GM12878 (cell line): ENCODE measurements at regions not wholly inside any gene's neighbourhood (a gene's known extent, or its start where the extent isn't known, plus 50 kb on each side); places are given as distances from the start of the nearest gene placed in this dataset.

Experiments
- ATAC-seq: fragments of 200-7000 bp; cut with Tn5 transposase; 3 replicates; pipeline ENCODE4 v1.9.1; 2020; ENCODE audit warnings: mild to moderate bottlenecking, moderate library complexity
- BruUV-seq: library from RNA; stranded (reverse); fragments of 400-500 nt; replicated peaks from 2 replicates; lab custom pipeline; 2021; lab: Mats Ljungman, UMichigan
- CTCF ChIA-PET: fragments of 300-600 bp; sonication (Branson Sonifier 250); formaldehyde crosslinking; extraction: SDS; loops from one replicate; lab custom pipeline; 2021; ENCODE audit warnings: inconsistent platforms; lab: Yijun Ruan, JAX
- POLR2A ChIA-PET: fragments of 350-600 bp; formaldehyde crosslinking; extraction: SDS; loops from one replicate; lab custom pipeline; 2021; ENCODE audit warnings: inconsistent platforms; lab: Charles Lee
- RAD21 ChIA-PET: fragments of 300-600 bp; sonication (Branson Sonifier 250); formaldehyde crosslinking; loops from one replicate; lab custom pipeline; 2023; ENCODE audit warnings: antibody characterized with exemption; ENCODE audit not compliant: unreplicated experiment; lab: Charles Lee
- SMC1A ChIA-PET: fragments of 300-600 bp; sonication (Branson Sonifier 250); formaldehyde crosslinking; loops from one replicate; lab custom pipeline; 2023; ENCODE audit not compliant: unreplicated experiment, uncharacterized antibody; lab: Charles Lee
- DNase-seq: peaks from one replicate; pipeline ENCODE4 v3.0.0-alpha.2; 2011; ENCODE audit warnings: low read depth, low spot score
- FAIRE-seq: peaks from 3 replicates; lab custom pipeline; 2011; peaks lifted over from hg19 to GRCh38; lab: Jason Lieb, UNC
- H2AFZ ChIP-seq: 2 replicates; pipeline ENCODE4 v1.6.0; 2011; ENCODE audit warnings: low read depth, low read length, control low read depth; ENCODE audit not compliant: control insufficient read depth
- H3K27ac ChIP-seq: 2 replicates; pipeline ENCODE4 v1.5.1; 2011; ENCODE audit warnings: control low read depth; ENCODE audit not compliant: control insufficient read depth, insufficient read depth
- H3K27me3 ChIP-seq, 2 experiments: replicated peaks in 1 of 2; 2 replicates each; pipeline versions ENCODE4 v1.6.0 to v1.6.1; 2011; ENCODE audit warnings: low read length in 1 of 2; ENCODE audit not compliant: control insufficient read depth in 2 of 2, insufficient read depth in 2 of 2
- H3K36me3 ChIP-seq, 2 experiments: 2 replicates each; pipeline ENCODE4 v1.5.1; 2011; ENCODE audit warnings: low read length in 1 of 2; ENCODE audit not compliant: control insufficient read depth in 2 of 2, insufficient read depth in 2 of 2
- H3K4me1 ChIP-seq: 2 replicates; pipeline ENCODE4 v1.6.1; 2011; ENCODE audit warnings: mild to moderate bottlenecking, low read length, moderate library complexity, mixed read lengths; ENCODE audit not compliant: control insufficient read depth, insufficient read depth
- H3K4me2 ChIP-seq: 2 replicates; pipeline ENCODE4 v1.6.0; 2011; ENCODE audit warnings: control low read depth; ENCODE audit not compliant: control insufficient read depth, insufficient read depth
- H3K4me3 ChIP-seq: fragments of 200-600 bp; sonication (generic); 2 replicates; pipeline ENCODE4 v1.5.1; 2016
- H3K79me2 ChIP-seq: 2 replicates; pipeline ENCODE4 v1.6.0; 2011; ENCODE audit warnings: low read length; ENCODE audit not compliant: control insufficient read depth, insufficient read depth
- H3K9ac ChIP-seq: 2 replicates; pipeline ENCODE4 v1.8.0; 2011; ENCODE audit warnings: low read length, control low read depth, mixed read lengths; ENCODE audit not compliant: control insufficient read depth, insufficient read depth
- H3K9me3 ChIP-seq: replicated peaks from 3 replicates; pipeline ENCODE4 v1.5.1; 2011; ENCODE audit warnings: mild to moderate bottlenecking, low read length; ENCODE audit not compliant: control insufficient read depth, insufficient read depth
- H4K20me1 ChIP-seq: 2 replicates; pipeline ENCODE4 v1.6.0; 2011; ENCODE audit not compliant: control insufficient read depth, insufficient read depth
- ASH2L ChIP-seq: fragments of 300-600, 200-600 bp; sonication (generic); IDR thresholded peaks from 2 replicates; pipeline ENCODE4 v1.6.1; 2017; ENCODE audit warnings: low read depth, mild to moderate bottlenecking, borderline replicate concordance
- ATF7 ChIP-seq: fragments of 450-650 bp; IDR thresholded peaks from 2 replicates; pipeline ENCODE4 v1.6.1; 2016; ENCODE audit warnings: low read depth, mild to moderate bottlenecking
- CREM ChIP-seq: IDR thresholded peaks from 2 replicates; pipeline ENCODE4 v1.6.1; 2014; ENCODE audit warnings: antibody characterized with exemption, low read depth
- E4F1 ChIP-seq: fragments of 450-650 bp; IDR thresholded peaks from 2 replicates; pipeline ENCODE4 v1.6.1; 2018; ENCODE audit warnings: borderline replicate concordance, mild to moderate bottlenecking; ENCODE audit not compliant: partially characterized antibody
- EZH2 ChIP-seq: IDR thresholded peaks from 2 replicates; pipeline ENCODE4 v1.6.1; 2012; ENCODE audit warnings: low read depth, mild to moderate bottlenecking, control low read depth, inconsistent platforms, low read length, borderline replicate concordance; ENCODE audit not compliant: control insufficient read depth
- TBL1XR1 ChIP-seq: IDR thresholded peaks from 2 replicates; pipeline ENCODE4 v1.6.1; 2012; ENCODE audit warnings: low read depth, low read length, improper control_type of control experiment
- ZNF592 ChIP-seq: fragments of 450-650 bp; IDR thresholded peaks from 2 replicates; pipeline ENCODE4 v1.6.1; 2017; ENCODE audit warnings: mild to moderate bottlenecking, moderate library complexity
- ZZZ3 ChIP-seq: IDR thresholded peaks from 2 replicates; pipeline ENCODE4 v1.6.1; 2011; ENCODE audit warnings: low read depth; ENCODE audit not compliant: control insufficient read depth, insufficient read length
- WGBS: methylation state at CpG from one replicate; pipeline ENCODE4 v1.1.6; 2016; ENCODE audit warnings: low lambda C conversion rate; ENCODE audit not compliant: insufficient replicate concordance, insufficient coverage; ENCODE audit errors: missing lambda C conversion rate; 5-methylcytosine and 5-hydroxymethylcytosine counted together
- in situ Hi-C: fragments of 300-500 bp; cut with MboI; formaldehyde crosslinking; loops from 9 replicates; pipeline ENCODE4 v1.14.3; 2018; ENCODE audit warnings: mixed read lengths
- intact Hi-C: fragments of 100-400 bp; cut with micrococcal nuclease; formaldehyde crosslinking; loops from one replicate; pipeline ENCODE4 v1.14.2; 2022; ENCODE audit not compliant: unreplicated experiment
- TF ChIP-seq, protein P1 (sequence below): IDR thresholded peaks from 2 replicates; pipeline ENCODE4 v1.6.1; 2012; ENCODE audit warnings: low read depth, low read length, improper control_type of control experiment
- TF ChIP-seq, protein P2 (sequence below): fragments of 450-650 bp; formaldehyde crosslinking; IDR thresholded peaks from 2 replicates; pipeline ENCODE4 v1.5.0; 2022; ENCODE audit warnings: mild to moderate bottlenecking, missing genetic modification characterization

- no peak for TF ChIP-seq ZNF592
- TF ChIP-seq, all 136 proteins: peak for 0
Measured at GRCh38 chr4:86451560-86452330, 91.9 kb upstream of the MAPK10 start (continued).

DNA sequence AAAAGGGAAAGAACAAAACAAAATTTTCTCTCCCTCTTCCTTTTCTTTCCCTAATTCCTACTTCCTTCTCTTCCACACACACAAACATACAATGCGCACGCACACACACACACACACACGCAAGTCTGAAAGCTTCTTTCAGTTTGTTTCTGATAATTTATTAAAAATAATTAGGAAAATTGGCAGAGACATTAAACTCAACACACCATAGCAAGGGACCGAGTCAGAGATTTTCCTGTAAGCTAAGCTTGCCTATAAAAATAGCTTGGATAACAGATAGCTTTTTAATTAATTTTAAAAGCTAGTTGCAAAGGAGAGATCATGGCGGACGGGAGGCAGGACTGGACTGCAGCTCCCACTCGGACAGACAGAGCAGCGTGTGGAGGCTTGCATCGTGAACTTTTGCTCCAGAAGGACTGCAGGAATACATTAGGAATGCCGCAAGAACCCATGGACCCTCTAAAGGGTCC, 92.6 kb upstream of the MAPK10 start:
- ChIA-PET SMC1A (interaction anchor here (0.7 to 1.0 kb wide), 3 partner anchors 9 to 19 kb away, joined by 3 to 5 read pairs (median 3); no protein-coding TSS in a partner anchor), POLR2A (interaction anchor here (0.6 kb wide), 1 partner anchor 8 kb away, joined by 3 read pairs; no protein-coding TSS in a partner anchor), CTCF (no interaction called here), RAD21 (interaction anchor here (1.1 kb wide), 1 partner anchor 9 kb away, joined by 4 read pairs; no protein-coding TSS in a partner anchor)
- Histone ChIP-seq H3K36me3 (no peaks in the 10 kb centered on the region), H2AFZ (no peak overlapping the region), H4K20me1 (no peaks in the 10 kb centered on the region), H3K9me3 (no peaks in the 10 kb centered on the region), H3K9ac (no peak overlapping the region), H3K79me2 (no peaks in the 10 kb centered on the region), H3K4me1 (no peaks in the 10 kb centered on the region), H3K27ac (no peak overlapping the region), H3K27me3 (no peaks in the 10 kb centered on the region), H3K4me2 (no peak overlapping the region), H3K4me3 (no peak overlapping the region)
- DNase-seq (no peak), FAIRE-seq (peak; percentile 27), ATAC-seq (no peak)
- in situ Hi-C loops, result no loop called here
- 48% methylated on average over 10 of the region's 10 CpGs for WGBS
- BruUV-seq, result no TSS peak
- intact Hi-C loops, result no loop called here
- TF ChIP-seq TBL1XR1, result no peak
- TF ChIP-seq ATF7, result no peak
- no peak for TF ChIP-seq EZH2
- TF ChIP-seq, protein P1, sequence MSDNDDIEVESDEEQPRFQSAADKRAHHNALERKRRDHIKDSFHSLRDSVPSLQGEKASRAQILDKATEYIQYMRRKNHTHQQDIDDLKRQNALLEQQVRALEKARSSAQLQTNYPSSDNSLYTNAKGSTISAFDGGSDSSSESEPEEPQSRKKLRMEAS, result no peak
- no peak for TF ChIP-seq CREM
- no peak for TF ChIP-seq ASH2L
- no peak for TF ChIP-seq ZZZ3
- no peak for TF ChIP-seq E4F1
- TF ChIP-seq, protein P2, sequence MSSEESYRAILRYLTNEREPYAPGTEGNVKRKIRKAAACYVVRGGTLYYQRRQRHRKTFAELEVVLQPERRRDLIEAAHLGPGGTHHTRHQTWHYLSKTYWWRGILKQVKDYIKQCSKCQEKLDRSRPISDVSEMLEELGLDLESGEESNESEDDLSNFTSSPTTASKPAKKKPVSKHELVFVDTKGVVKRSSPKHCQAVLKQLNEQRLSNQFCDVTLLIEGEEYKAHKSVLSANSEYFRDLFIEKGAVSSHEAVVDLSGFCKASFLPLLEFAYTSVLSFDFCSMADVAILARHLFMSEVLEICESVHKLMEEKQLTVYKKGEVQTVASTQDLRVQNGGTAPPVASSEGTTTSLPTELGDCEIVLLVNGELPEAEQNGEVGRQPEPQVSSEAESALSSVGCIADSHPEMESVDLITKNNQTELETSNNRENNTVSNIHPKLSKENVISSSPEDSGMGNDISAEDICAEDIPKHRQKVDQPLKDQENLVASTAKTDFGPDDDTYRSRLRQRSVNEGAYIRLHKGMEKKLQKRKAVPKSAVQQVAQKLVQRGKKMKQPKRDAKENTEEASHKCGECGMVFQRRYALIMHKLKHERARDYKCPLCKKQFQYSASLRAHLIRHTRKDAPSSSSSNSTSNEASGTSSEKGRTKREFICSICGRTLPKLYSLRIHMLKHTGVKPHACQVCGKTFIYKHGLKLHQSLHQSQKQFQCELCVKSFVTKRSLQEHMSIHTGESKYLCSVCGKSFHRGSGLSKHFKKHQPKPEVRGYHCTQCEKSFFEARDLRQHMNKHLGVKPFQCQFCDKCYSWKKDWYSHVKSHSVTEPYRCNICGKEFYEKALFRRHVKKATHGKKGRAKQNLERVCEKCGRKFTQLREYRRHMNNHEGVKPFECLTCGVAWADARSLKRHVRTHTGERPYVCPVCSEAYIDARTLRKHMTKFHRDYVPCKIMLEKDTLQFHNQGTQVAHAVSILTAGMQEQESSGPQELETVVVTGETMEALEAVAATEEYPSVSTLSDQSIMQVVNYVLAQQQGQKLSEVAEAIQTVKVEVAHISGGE, result no peak
